H1 (cell line): ENCODE measurements at regions not wholly inside any gene's neighbourhood (a gene's known extent, or its start where the extent isn't known, plus 50 kb on each side); places are given as distances from the start of the nearest gene placed in this dataset.

Source experiments
- CTCF ChIA-PET: fragments of 300-600 bp; sonication (Branson Sonifier 250); formaldehyde crosslinking; loops from one replicate; lab custom pipeline; 2021; ENCODE audit not compliant: partially characterized antibody; lab: Charles Lee
- POLR2A ChIA-PET: fragments of 300-600 bp; sonication (Branson Sonifier 250); formaldehyde crosslinking; loops from one replicate; lab custom pipeline; 2021; ENCODE audit warnings: inconsistent platforms; ENCODE audit not compliant: partially characterized antibody; lab: Charles Lee
- DNase-seq, 2 experiments: peaks; one replicate each; pipeline versions ENCODE4 v3.0.0 to v3.0.0-alpha.2; 2010 to 2022; ENCODE audit warnings: low spot score in 2 of 2, low read depth in 1 of 2, mixed read lengths in 1 of 2
- FAIRE-seq: peaks from 2 replicates; lab custom pipeline; 2011; peaks lifted over from hg19 to GRCh38; lab: Jason Lieb, UNC
- H2AFZ ChIP-seq: 2 replicates; pipeline ENCODE4 v1.8.1; 2012; ENCODE audit warnings: low read length, inconsistent platforms
- H2AK5ac ChIP-seq: 2 replicates; pipeline ENCODE4 v1.6.1; 2013; ENCODE audit warnings: low read depth, low read length
- H2BK120ac ChIP-seq: replicated peaks from 2 replicates; pipeline ENCODE3; 2013; ENCODE audit warnings: low read depth, low read length, inconsistent platforms
- H2BK12ac ChIP-seq: 2 replicates; pipeline ENCODE4 v1.6.1; 2013; ENCODE audit warnings: low read depth, low read length
- H2BK15ac ChIP-seq: 2 replicates; pipeline ENCODE4 v1.6.1; 2013; ENCODE audit warnings: low read length
- H2BK20ac ChIP-seq: 2 replicates; pipeline ENCODE4 v1.6.1; 2013; ENCODE audit warnings: low read length
- H2BK5ac ChIP-seq: 2 replicates; pipeline ENCODE4 v1.6.1; 2013; ENCODE audit warnings: low read depth, low read length
- H3K14ac ChIP-seq: 2 replicates; pipeline ENCODE4 v1.6.1; 2013; ENCODE audit warnings: inconsistent platforms; ENCODE audit not compliant: insufficient read length
- H3K18ac ChIP-seq: 2 replicates; pipeline ENCODE4 v1.6.1; 2013; ENCODE audit warnings: low read length; ENCODE audit errors: extremely low read depth
- H3K23ac ChIP-seq: 2 replicates; pipeline ENCODE4 v1.6.1; 2013; ENCODE audit warnings: inconsistent platforms; ENCODE audit not compliant: insufficient read length
- H3K23me2 ChIP-seq: 2 replicates; pipeline ENCODE4 v1.6.1; 2013; ENCODE audit warnings: low read depth, low read length
- H3K27ac ChIP-seq: 2 replicates; pipeline ENCODE4 v1.6.1; 2011; ENCODE audit warnings: low read depth, low read length, inconsistent platforms
- H3K27me3 ChIP-seq, 4 experiments: replicated peaks in 1 of 4; 1 replicate in 1 of 4; 2 replicates in 3 of 4; pipeline versions ENCODE4 v1.6.1 to v1.8.1; 2011 to 2013; ENCODE audit warnings: low read length in 3 of 4, mild to moderate bottlenecking in 3 of 4, inconsistent platforms in 2 of 4, mixed read lengths in 2 of 4, moderate library complexity in 1 of 4; ENCODE audit not compliant: control insufficient read depth in 3 of 4, insufficient read depth in 3 of 4; ENCODE audit errors: extremely low read depth in 1 of 4
- H3K36me3 ChIP-seq, 4 experiments: 2 replicates each; pipeline versions ENCODE4 v1.6.1 to v1.8.1; 2011 to 2013; ENCODE audit warnings: mild to moderate bottlenecking in 4 of 4, low read length in 3 of 4, moderate library complexity in 2 of 4, control low read depth in 1 of 4, inconsistent platforms in 1 of 4; ENCODE audit not compliant: insufficient read depth in 4 of 4, control insufficient read depth in 2 of 4
- H3K4ac ChIP-seq: replicated peaks from 2 replicates; pipeline ENCODE3; 2013; ENCODE audit warnings: low read length, low read depth, mixed read lengths, inconsistent platforms; ENCODE audit not compliant: insufficient read length
- H3K4me1 ChIP-seq, 4 experiments: replicated peaks in 1 of 4; 1 replicate in 1 of 4; 2 replicates in 3 of 4; pipeline versions ENCODE4 v1.6.1 to v1.8.1; 2011 to 2013; ENCODE audit warnings: low read length in 3 of 4, inconsistent platforms in 2 of 4, mixed read lengths in 1 of 4; ENCODE audit not compliant: insufficient read depth in 4 of 4, control insufficient read depth in 3 of 4
- H3K4me2 ChIP-seq, 2 experiments: 2 replicates each; pipeline versions ENCODE4 v1.6.1 to v1.8.1; 2011 to 2013; ENCODE audit warnings: low read depth in 2 of 2, low read length in 2 of 2, control low read depth in 1 of 2, inconsistent platforms in 1 of 2, mild to moderate bottlenecking in 1 of 2; ENCODE audit not compliant: insufficient read depth in 1 of 2
- H3K4me3 ChIP-seq, 4 experiments: fragments of 200-600, 300-600 bp in 1 of 4; sonication (generic), shearing (Covaris generic), sonication (Bioruptor Twin) in 1 of 4; 2 replicates each; pipeline versions ENCODE4 v1.5.1 to v1.8.1; 2011 to 2016; ENCODE audit warnings: low read length in 4 of 4, low read depth in 3 of 4, control low read depth in 2 of 4, inconsistent platforms in 2 of 4, mild to moderate bottlenecking in 2 of 4, mixed read lengths in 1 of 4, moderate library complexity in 1 of 4; ENCODE audit not compliant: insufficient read depth in 2 of 4; ENCODE audit errors: extremely low read depth in 1 of 4
- H3K56ac ChIP-seq: replicated peaks from 2 replicates; pipeline ENCODE3; 2013; ENCODE audit warnings: low read depth, mild to moderate bottlenecking, mixed read lengths, low read length, inconsistent platforms; ENCODE audit not compliant: insufficient read length
- H3K79me1 ChIP-seq: 2 replicates; pipeline ENCODE4 v1.6.1; 2013; ENCODE audit warnings: low read depth, low read length, control low read depth
- H3K79me2 ChIP-seq, 2 experiments: 2 replicates each; pipeline versions ENCODE4 v1.6.1 to v1.8.1; 2012 to 2013; ENCODE audit warnings: low read length in 2 of 2, mild to moderate bottlenecking in 2 of 2, inconsistent platforms in 1 of 2; ENCODE audit not compliant: insufficient read depth in 2 of 2, control insufficient read depth in 1 of 2
- H3K9ac ChIP-seq, 4 experiments: replicated peaks in 1 of 4; 1 replicate in 1 of 4; 2 replicates in 3 of 4; pipeline versions ENCODE4 v1.6.1 to v1.8.1; 2011 to 2013; ENCODE audit warnings: low read depth in 3 of 4, low read length in 3 of 4, control low read depth in 2 of 4, mild to moderate bottlenecking in 2 of 4, moderate library complexity in 2 of 4, inconsistent platforms in 1 of 4; ENCODE audit errors: extremely low read depth in 1 of 4
- H3K9me3 ChIP-seq, 2 experiments: 2 replicates each; pipeline versions ENCODE4 v1.6.1 to v1.8.1; 2012 to 2013; ENCODE audit warnings: mild to moderate bottlenecking in 2 of 2, moderate library complexity in 2 of 2, control low read depth in 1 of 2, inconsistent platforms in 1 of 2, low read depth in 1 of 2, low read length in 1 of 2, mixed read lengths in 1 of 2; ENCODE audit not compliant: insufficient read depth in 2 of 2
- H4K20me1 ChIP-seq, 2 experiments: replicated peaks in 1 of 2; 2 replicates each; pipeline versions ENCODE3 to v1.8.1; 2011 to 2013; ENCODE audit warnings: inconsistent platforms in 2 of 2, low read length in 2 of 2, mild to moderate bottlenecking in 1 of 2; ENCODE audit not compliant: insufficient read depth in 2 of 2, control insufficient read depth in 1 of 2
- H4K5ac ChIP-seq: 2 replicates; pipeline ENCODE4 v1.6.1; 2013; ENCODE audit warnings: low read length, low read depth, mixed read lengths, inconsistent platforms; ENCODE audit not compliant: insufficient read length
- H4K8ac ChIP-seq: 2 replicates; pipeline ENCODE4 v1.8.0; 2013; ENCODE audit warnings: mild to moderate bottlenecking, moderate library complexity, low read length, inconsistent platforms; ENCODE audit not compliant: insufficient read depth; ENCODE audit errors: extremely low read depth
- H4K91ac ChIP-seq: replicated peaks from 2 replicates; pipeline ENCODE3; 2013; ENCODE audit warnings: low read length, mixed read lengths, inconsistent platforms; ENCODE audit not compliant: insufficient read length
- GABPA ChIP-seq: IDR thresholded peaks from 2 replicates; pipeline ENCODE4 v1.6.1; 2011; ENCODE audit warnings: mild to moderate bottlenecking, low read length, moderate library complexity, borderline replicate concordance; ENCODE audit not compliant: insufficient read depth
- SUZ12 ChIP-seq: fragments of 200-600 bp; sonication (generic); IDR thresholded peaks from 2 replicates; pipeline ENCODE4 v1.6.1; 2012; ENCODE audit warnings: mild to moderate bottlenecking, inconsistent platforms, low read length, moderate library complexity, mixed read lengths
- WGBS, 2 experiments: shearing (Covaris generic) in 1 of 2; methylation state at CpG; one replicate each; pipeline versions ENCODE4 v1.1.6 to v1.1.7; 2013 to 2015; ENCODE audit warnings: low lambda C conversion rate in 2 of 2, mixed read lengths in 2 of 2, inconsistent platforms in 1 of 2, low coverage in 1 of 2, missing lambda C conversion rate in 1 of 2; ENCODE audit not compliant: insufficient replicate concordance in 2 of 2, insufficient coverage in 1 of 2, insufficient read length in 1 of 2; ENCODE audit errors: extremely low coverage in 1 of 2, missing lambda C conversion rate in 1 of 2; 5-methylcytosine and 5-hydroxymethylcytosine counted together
- TF ChIP-seq, protein P1 (sequence below): IDR thresholded peaks from 2 replicates; pipeline ENCODE4 v1.6.1; 2011; ENCODE audit warnings: low read length, improper control_type of control experiment

DNA sequence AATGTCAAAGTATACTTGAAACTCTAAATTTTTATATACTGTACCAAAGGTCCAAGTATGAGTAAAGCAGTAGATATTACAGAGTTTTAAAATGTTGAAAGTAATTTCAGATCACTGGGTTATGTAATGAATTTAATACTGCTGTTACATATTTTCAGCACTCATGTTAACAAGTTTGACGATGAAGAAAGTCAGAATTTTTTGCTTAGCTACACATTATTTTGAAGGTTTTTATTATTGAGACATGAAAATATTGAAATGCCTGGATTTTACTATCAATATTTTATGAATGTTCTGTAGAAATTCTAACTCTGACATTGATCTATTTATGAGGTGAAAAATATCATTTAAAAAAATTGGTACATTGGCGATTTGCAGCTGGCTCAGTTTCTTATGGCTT, 1030.3 kb downstream of the FSCB start:
- H3K4me3 ChIP-seq, result no peak overlapping the region
- FAIRE-seq, result no peak

More for the DNA sequence above, 1030.3 kb downstream of the FSCB start:
- H2AK5ac ChIP-seq, result no peak overlapping the region
- no peak overlapping the region for H4K5ac ChIP-seq
- H2BK15ac ChIP-seq, result no peak overlapping the region
- no peak overlapping the region for H2BK5ac ChIP-seq
- TF ChIP-seq SUZ12 (no peak), GABPA (no peak)
- TF ChIP-seq, protein P1, sequence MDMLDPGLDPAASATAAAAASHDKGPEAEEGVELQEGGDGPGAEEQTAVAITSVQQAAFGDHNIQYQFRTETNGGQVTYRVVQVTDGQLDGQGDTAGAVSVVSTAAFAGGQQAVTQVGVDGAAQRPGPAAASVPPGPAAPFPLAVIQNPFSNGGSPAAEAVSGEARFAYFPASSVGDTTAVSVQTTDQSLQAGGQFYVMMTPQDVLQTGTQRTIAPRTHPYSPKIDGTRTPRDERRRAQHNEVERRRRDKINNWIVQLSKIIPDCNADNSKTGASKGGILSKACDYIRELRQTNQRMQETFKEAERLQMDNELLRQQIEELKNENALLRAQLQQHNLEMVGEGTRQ, result no peak
- no peak overlapping the region for H4K8ac ChIP-seq
- no peaks in the 10 kb centered on the region for H3K36me3 ChIP-seq
- ChIA-PET CTCF (no interaction called here), POLR2A (no interaction called here)
- H3K27ac ChIP-seq, result no peak overlapping the region
- no peaks in the 10 kb centered on the region for H3K27me3 ChIP-seq
- no peak for DNase-seq
- no peak overlapping the region for H2BK12ac ChIP-seq
- H3K4ac ChIP-seq, result no peak overlapping the region
- no peak overlapping the region for H2AFZ ChIP-seq
- H3K9ac ChIP-seq, result no peak overlapping the region
- WGBS, 2 experiments, result 90% methylated on average over 2 of the region's 2 CpGs; no CpG with 5 or more reads in 1 of the 2 experiments
- H3K14ac ChIP-seq, result no peak overlapping the region
- no peaks in the 10 kb centered on the region for H4K20me1 ChIP-seq
- no peak overlapping the region for H3K18ac ChIP-seq
- no peak overlapping the region for H3K56ac ChIP-seq
- no peaks in the 10 kb centered on the region for H3K79me1 ChIP-seq
- H3K23ac ChIP-seq, result no peak overlapping the region
- H3K79me2 ChIP-seq, result no peaks in the 10 kb centered on the region
- no peaks in the 10 kb centered on the region; a peak in 1 of 7 replicates for H3K4me1 ChIP-seq
- H4K91ac ChIP-seq, result no peak overlapping the region
- H2BK20ac ChIP-seq, result no peak overlapping the region
- no peak overlapping the region for H3K4me2 ChIP-seq
- no peaks in the 10 kb centered on the region for H3K9me3 ChIP-seq
- H2BK120ac ChIP-seq, result no peak overlapping the region
- no peaks in the 10 kb centered on the region for H3K23me2 ChIP-seq
